CD4-positive, alpha-beta T cell (primary cell): ENCODE measurements at regions not wholly inside any gene's neighbourhood (a gene's known extent, or its start where the extent isn't known, plus 50 kb on each side); places are given as distances from the start of the nearest gene placed in this dataset.

Source experiments
- ATAC-seq: fragments of 200-7000 bp; cut with Tn5 transposase; one replicate; pipeline ENCODE4 v1.10.0; 2022; ENCODE audit warnings: mild to moderate bottlenecking; ENCODE audit not compliant: poor library complexity
- CTCF ChIA-PET: fragments of 350-600 bp; sonication (Branson Sonifier 250); formaldehyde crosslinking; loops from one replicate; lab custom pipeline; 2021; ENCODE audit warnings: antibody characterized with exemption, inconsistent platforms; lab: Charles Lee
- POLR2A ChIA-PET: fragments of 350-600 bp; sonication (Branson Sonifier 250); formaldehyde crosslinking; loops from one replicate; lab custom pipeline; 2021; ENCODE audit warnings: antibody characterized with exemption, inconsistent platforms; lab: Charles Lee
- DNase-seq, 14 experiments: peaks; one replicate each; pipeline ENCODE4 v3.0.0-alpha.2; 2013 to 2020; ENCODE audit warnings: mixed read lengths in 2 of 14
- H3K27ac ChIP-seq, 2 donors: one replicate each; pipeline versions ENCODE4 v1.5.1 to v1.7.0; 2013; ENCODE audit warnings: low read length in 2 of 2, low read depth in 1 of 2, mild to moderate bottlenecking in 1 of 2
- H3K27me3 ChIP-seq, 2 experiments: 1 replicate in 1 of 2; 2 replicates in 1 of 2; pipeline versions ENCODE4 v1.6.1 to v1.7.0; 2013; ENCODE audit warnings: low read length in 2 of 2, control low read depth in 1 of 2, mild to moderate bottlenecking in 1 of 2, moderate library complexity in 1 of 2; ENCODE audit not compliant: insufficient read depth in 2 of 2, control insufficient read depth in 1 of 2
- H3K36me3 ChIP-seq: one replicate; pipeline ENCODE4 v1.6.1; 2013; ENCODE audit warnings: low read length, control low read depth; ENCODE audit not compliant: insufficient read depth
- H3K4me1 ChIP-seq: one replicate; pipeline ENCODE4 v1.6.1; 2013; ENCODE audit warnings: low read length, control low read depth; ENCODE audit not compliant: insufficient read depth
- H3K4me3 ChIP-seq: one replicate; pipeline ENCODE4 v1.5.1; 2013; ENCODE audit warnings: mild to moderate bottlenecking, low read length, moderate library complexity
- H3K9me3 ChIP-seq, 2 experiments: 1 replicate in 1 of 2; 2 replicates in 1 of 2; pipeline versions ENCODE4 v1.6.1 to v1.7.0; 2013; ENCODE audit warnings: low read length in 2 of 2, mild to moderate bottlenecking in 2 of 2, control low read depth in 1 of 2, moderate library complexity in 1 of 2; ENCODE audit not compliant: control insufficient read depth in 1 of 2, insufficient read depth in 1 of 2
- H3K27ac Mint-ChIP-seq: one replicate; pipeline ENCODE4 v1.8.0; 2020; ENCODE audit warnings: mixed read lengths
- H3K27me3 Mint-ChIP-seq: one replicate; pipeline ENCODE4 v1.8.0; 2021; ENCODE audit warnings: mixed read lengths
- H3K36me3 Mint-ChIP-seq: one replicate; pipeline ENCODE4 v1.8.0; 2021; ENCODE audit warnings: low read depth, mixed read lengths
- H3K4me1 Mint-ChIP-seq: one replicate; pipeline ENCODE4 v1.8.0; 2021; ENCODE audit warnings: low read depth, mixed read lengths
- H3K4me3 Mint-ChIP-seq: one replicate; pipeline ENCODE4 v1.8.0; 2020; ENCODE audit warnings: mild to moderate bottlenecking, mixed read lengths
- H3K9me3 Mint-ChIP-seq: one replicate; pipeline ENCODE4 v1.8.0; 2020; ENCODE audit warnings: mixed read lengths
- CTCF ChIP-seq: fragments of 200-600 bp; IDR thresholded peaks from one replicate; pipeline ENCODE4 v1.8.0; 2022; ENCODE audit warnings: antibody characterized with exemption, mild to moderate bottlenecking
- intact Hi-C, 2 experiments: fragments of 100-400 bp; cut with DNase I in 1 of 2; cut with micrococcal nuclease in 1 of 2; formaldehyde crosslinking; loops; one replicate each; pipeline versions ENCODE4 v1.15.1 to v1.9.0; 2023 to 2025; cut with DNase I, micrococcal nuclease

DNA sequence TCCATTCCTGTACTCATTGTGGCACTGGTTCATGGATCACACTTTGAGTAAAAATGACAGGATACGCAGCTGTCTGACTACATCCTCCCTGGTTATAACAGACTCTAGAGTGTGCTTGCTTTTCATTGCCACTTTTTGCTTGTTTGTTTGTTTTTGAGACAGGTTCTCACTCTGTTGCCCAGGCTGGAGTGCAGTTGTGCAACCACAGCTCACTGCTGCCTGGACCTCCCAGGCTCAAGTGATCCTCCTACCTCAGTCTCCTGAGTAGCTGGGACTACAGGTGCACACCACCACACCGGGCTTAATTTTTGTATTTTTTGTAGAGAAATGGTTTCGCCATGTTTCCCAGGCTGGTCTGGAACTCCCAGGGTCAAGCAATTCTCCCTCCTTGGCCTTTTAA is 89.3 kb upstream of the ROBO2 start:
- ATAC-seq, result no peak
- Mint-ChIP-seq H3K36me3 (no peaks in the 10 kb centered on the region), H3K9me3 (peaks cover 8% of the 10 kb centered on the region), H3K27me3 (no peaks in the 10 kb centered on the region), H3K27ac (no peak overlapping the region), H3K4me3 (no peak overlapping the region), H3K4me1 (no peaks in the 10 kb centered on the region)
- POLR2A ChIA-PET, result no interaction called here
- H3K4me3 ChIP-seq, result no peak overlapping the region
- no peaks in the 10 kb centered on the region for H3K36me3 ChIP-seq
- DNase-seq, result no peak
- H3K27ac ChIP-seq, result no peak overlapping the region
- TF ChIP-seq CTCF, result no peak
- CTCF ChIA-PET, result no interaction called here
- intact Hi-C loops, result no loop called here
- H3K9me3 ChIP-seq, result peaks cover 12 to 16% of the 10 kb centered on the region in 2 experiments
- no peaks in the 10 kb centered on the region for H3K4me1 ChIP-seq
- H3K27me3 ChIP-seq, result no peaks in the 10 kb centered on the region

- CTCF ChIA-PET, result no interaction called here
- Histone ChIP-seq H3K9me3 (peaks cover 6 to 18% of the 10 kb centered on the region in 2 experiments), H3K36me3 (no peaks in the 10 kb centered on the region), H3K27ac (no peak overlapping the region), H3K4me1 (no peaks in the 10 kb centered on the region), H3K4me3 (no peak overlapping the region), H3K27me3 (no peaks in the 10 kb centered on the region)
- ATAC-seq (no peak), DNase-seq (no peak)
- TF ChIP-seq CTCF, result no peak
- no peak overlapping the region for H3K4me3 Mint-ChIP-seq
- no peaks in the 10 kb centered on the region for H3K4me1 Mint-ChIP-seq
- H3K36me3 Mint-ChIP-seq, result no peaks in the 10 kb centered on the region
- intact Hi-C loops, result no loop called here
- POLR2A ChIA-PET, result no interaction called here
- no peaks in the 10 kb centered on the region for H3K27me3 Mint-ChIP-seq
- no peak overlapping the region for H3K27ac Mint-ChIP-seq
- H3K9me3 Mint-ChIP-seq, result peaks cover 6% of the 10 kb centered on the region
Measured at GRCh38 chr3:76954412-76954811, 85.5 kb upstream of the ROBO2 start.

- no peak for TF ChIP-seq CTCF
- peaks cover 6 to 7% of the 10 kb centered on the region in 2 experiments for H3K9me3 ChIP-seq
- POLR2A ChIA-PET, result no interaction called here
- Mint-ChIP-seq H3K4me1 (no peaks in the 10 kb centered on the region), H3K9me3 (no peaks in the 10 kb centered on the region), H3K27me3 (no peaks in the 10 kb centered on the region), H3K27ac (no peak overlapping the region), H3K4me3 (no peak overlapping the region), H3K36me3 (no peaks in the 10 kb centered on the region)
- DNase-seq (no peak), ATAC-seq (no peak)
- CTCF ChIA-PET, result no interaction called here
- no peak overlapping the region for H3K27ac ChIP-seq
- H3K4me1 ChIP-seq, result no peaks in the 10 kb centered on the region
- H3K36me3 ChIP-seq, result no peaks in the 10 kb centered on the region
- no peak overlapping the region for H3K4me3 ChIP-seq
- H3K27me3 ChIP-seq, result no peaks in the 10 kb centered on the region
- intact Hi-C loops, result no loop called here
Measured at GRCh38 chr3:76958274-76958673, 81.6 kb upstream of the ROBO2 start.
